ENCODE measurements at regions not wholly inside any gene's neighbourhood (a gene's known extent, or its start where the extent isn't known, plus 50 kb on each side); places are given as distances from the start of the nearest gene placed in this dataset.

DNA sequence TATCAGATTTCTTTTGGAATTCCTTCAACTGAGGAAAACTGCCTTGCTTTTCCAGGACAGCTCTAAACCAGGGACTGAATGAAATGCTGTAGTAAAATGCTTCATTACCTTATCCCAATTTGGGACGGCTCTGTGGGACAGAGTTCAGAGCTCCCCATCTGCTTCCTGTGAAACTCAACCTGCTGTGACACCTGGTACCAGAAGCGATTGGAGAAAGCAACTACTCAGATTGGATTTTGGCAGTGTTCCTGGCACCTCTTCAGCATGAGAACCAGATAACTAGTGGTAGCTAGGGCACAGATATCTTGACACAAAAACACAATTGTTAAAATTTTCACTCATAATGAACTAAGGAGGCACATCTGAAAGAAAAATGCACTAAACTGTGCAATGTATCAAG lies 539.1 kb downstream of the SI start:
- Histone ChIP-seq H3K4me2 (no peak overlapping the region), H3K27me3 (no peaks in the 10 kb centered on the region), H3K4me1 (no peaks in the 10 kb centered on the region), H3K4me3 (no peak overlapping the region), H3K9me3 (replicated peaks in 1 of 11) (no peaks in the 10 kb centered on the region), H3K27ac (no peak overlapping the region), H3K9ac (no peak overlapping the region), H4K20me1 (no peaks in the 10 kb centered on the region), H3K36me3 (no peaks in the 10 kb centered on the region)
- TF ChIP-seq Cebpa-rat (IDR thresholded peaks at IDR 0.05), result no peak

DNA sequence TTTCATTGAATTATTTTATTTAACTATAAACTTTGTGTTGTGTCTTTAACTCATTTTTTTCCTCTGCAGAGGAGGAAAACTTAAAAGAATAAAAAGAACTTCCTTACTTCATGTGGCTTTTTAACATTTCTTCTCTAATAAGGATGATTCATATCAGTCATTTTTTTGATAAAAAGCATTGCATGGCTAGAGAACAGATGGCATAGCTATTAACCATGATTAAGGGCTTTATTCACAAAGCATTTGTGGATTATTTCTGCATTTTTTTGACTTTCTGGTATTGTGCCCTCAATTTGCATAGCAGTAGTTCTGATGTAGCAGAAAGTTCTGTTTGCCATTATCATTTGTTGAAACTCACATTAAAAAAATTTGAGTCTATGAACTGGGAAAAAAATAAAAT lies 540.8 kb downstream of the SI start:
- Histone ChIP-seq H3K27me3 (no peaks in the 10 kb centered on the region), H3K4me3 (no peak overlapping the region), H3K9me3 (replicated peaks in 1 of 11) (no peaks in the 10 kb centered on the region), H3K4me2 (no peak overlapping the region), H3K4me1 (no peaks in the 10 kb centered on the region), H3K9ac (no peak overlapping the region), H3K36me3 (no peaks in the 10 kb centered on the region), H4K20me1 (no peaks in the 10 kb centered on the region), H3K27ac (no peak overlapping the region)
- no peak for TF ChIP-seq Cebpa-rat (IDR thresholded peaks at IDR 0.05)

DNA sequence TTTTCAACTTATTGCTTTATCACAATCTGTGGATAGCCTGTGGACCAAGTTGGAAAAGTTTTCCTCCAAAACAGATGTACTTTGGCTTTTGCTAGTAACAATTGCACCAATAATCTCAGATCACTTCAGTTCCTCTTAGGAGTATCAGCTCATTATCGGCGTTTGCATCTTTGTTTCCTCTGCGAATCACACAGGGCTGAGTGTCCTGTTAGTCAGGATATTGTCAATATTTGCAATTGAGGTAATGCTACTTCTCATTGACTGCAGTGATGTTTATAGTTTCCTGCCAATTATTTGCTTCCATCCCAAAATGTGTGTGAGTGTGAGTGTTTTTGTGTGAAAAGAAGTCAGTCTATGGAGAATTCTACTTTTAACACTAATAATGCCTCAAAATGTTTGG lies 545.0 kb downstream of the SI start:
- Histone ChIP-seq H3K9me3 (replicated peaks in 1 of 11) (no peaks in the 10 kb centered on the region), H3K27me3 (no peaks in the 10 kb centered on the region), H3K4me3 (no peak overlapping the region), H3K4me2 (no peak overlapping the region), H3K4me1 (no peaks in the 10 kb centered on the region), H3K9ac (no peak overlapping the region), H4K20me1 (no peaks in the 10 kb centered on the region), H3K27ac (no peak overlapping the region), H3K36me3 (no peaks in the 10 kb centered on the region)
- no peak for TF ChIP-seq Cebpa-rat (IDR thresholded peaks at IDR 0.05)

DNA sequence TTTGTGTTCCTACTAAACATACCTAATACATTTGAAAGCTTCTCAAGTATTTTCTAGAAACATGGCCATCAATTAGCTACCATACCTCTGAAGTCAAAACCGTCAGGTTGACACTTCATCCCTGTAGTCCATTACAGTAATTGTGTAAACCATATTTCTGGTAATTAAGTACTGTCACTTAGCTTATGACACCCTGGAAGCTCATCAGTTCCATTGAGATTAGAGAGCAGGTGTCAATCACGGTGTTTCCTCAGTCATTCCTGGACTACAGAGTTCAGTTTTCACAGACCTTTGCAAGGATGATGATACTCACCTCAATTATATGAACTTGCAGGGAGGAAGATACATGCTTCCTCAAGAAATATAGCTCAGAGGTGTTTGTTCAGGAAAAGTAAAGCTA lies 552.0 kb downstream of the SI start:
- Histone ChIP-seq H3K4me3 (no peak overlapping the region), H3K27ac (no peak overlapping the region), H3K4me1 (no peaks in the 10 kb centered on the region), H3K4me2 (no peak overlapping the region), H3K36me3 (no peaks in the 10 kb centered on the region; a peak in 1 of 22 replicates), H3K27me3 (no peaks in the 10 kb centered on the region), H3K9me3 (replicated peaks in 1 of 11) (peaks cover 14% of the 10 kb centered on the region in 11 experiments), H4K20me1 (no peaks in the 10 kb centered on the region), H3K9ac (no peak overlapping the region)
- TF ChIP-seq Cebpa-rat (IDR thresholded peaks at IDR 0.05), result no peak

DNA sequence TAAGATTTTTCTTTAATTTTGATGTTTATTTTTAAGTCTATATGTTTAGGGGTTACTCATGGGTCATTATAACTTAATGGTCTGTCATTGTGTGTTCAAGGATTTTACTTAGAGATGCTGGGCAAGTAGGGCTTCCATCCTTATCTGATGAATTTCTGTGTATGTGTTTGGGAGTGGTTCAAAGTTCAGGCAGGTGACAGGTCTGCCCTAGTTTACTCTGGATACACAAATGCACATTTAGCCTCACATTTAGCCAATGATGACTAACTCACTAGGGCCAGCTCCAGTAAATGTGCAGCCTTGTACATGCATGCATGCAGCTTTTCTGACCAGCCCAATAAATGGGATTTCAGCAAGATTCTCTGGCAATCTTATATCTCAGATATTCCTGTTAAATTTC lies 554.1 kb downstream of the SI start:
- TF ChIP-seq Cebpa-rat (IDR thresholded peaks at IDR 0.05), result no peak
- Histone ChIP-seq H3K4me2 (no peak overlapping the region), H3K9me3 (replicated peaks in 1 of 11) (peaks cover 16 to 33% (median 26%) of the 10 kb centered on the region in 11 experiments), H3K4me1 (no peaks in the 10 kb centered on the region), H3K27ac (no peak overlapping the region), H3K36me3 (no peaks in the 10 kb centered on the region; a peak in 1 of 22 replicates), H3K27me3 (no peaks in the 10 kb centered on the region), H3K9ac (no peak overlapping the region), H4K20me1 (no peaks in the 10 kb centered on the region), H3K4me3 (no peak overlapping the region)

DNA sequence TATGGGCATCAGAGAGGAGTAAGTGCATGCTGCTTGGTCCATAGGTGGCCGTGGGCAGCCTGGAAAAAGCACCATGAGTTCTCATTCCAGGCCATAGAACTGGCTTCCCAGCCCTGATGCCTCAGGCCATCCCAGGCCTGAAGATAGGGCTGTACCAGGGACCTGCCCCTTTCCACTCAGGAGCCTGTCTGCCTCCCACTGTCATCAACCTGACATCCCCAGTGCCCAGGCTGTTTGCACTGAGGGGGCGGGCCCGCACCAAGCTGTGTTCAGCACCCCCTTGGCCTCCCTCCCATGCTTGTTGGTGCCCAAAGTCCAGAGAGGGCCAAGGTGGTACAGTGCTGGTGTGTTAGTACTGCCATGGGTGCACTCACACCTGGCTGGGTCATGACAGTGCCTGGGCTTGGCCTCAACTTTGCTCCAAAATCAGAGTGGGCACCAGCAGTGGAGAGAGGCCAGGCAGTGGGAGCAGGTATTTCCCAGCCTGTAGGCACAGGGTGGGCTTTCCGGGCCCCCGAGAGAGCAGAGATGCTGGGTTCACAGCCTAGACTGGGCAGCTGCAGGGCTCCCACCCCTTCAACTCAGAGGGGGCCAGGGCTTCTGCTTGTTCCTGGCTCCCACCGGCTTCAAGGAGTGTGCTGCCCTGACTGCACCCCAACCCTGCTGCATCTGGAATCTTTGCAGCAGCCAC lies 556.1 kb downstream of the SI start:
- H3K4me1 ChIP-seq, result no peaks in the 10 kb centered on the region
- H4K20me1 ChIP-seq, result no peaks in the 10 kb centered on the region
- no peak for TF ChIP-seq Cebpa-rat (IDR thresholded peaks at IDR 0.05)
- H3K9me3 ChIP-seq (replicated peaks in 1 of 11), result peaks cover 16 to 34% (median 26%) of the 10 kb centered on the region in 11 experiments
- no peaks in the 10 kb centered on the region; a peak in 1 of 22 replicates for H3K36me3 ChIP-seq
- H3K4me2 ChIP-seq, result no peak overlapping the region
- no peaks in the 10 kb centered on the region for H3K27me3 ChIP-seq
- H3K9ac ChIP-seq, result no peak overlapping the region
- H3K27ac ChIP-seq, result no peak overlapping the region
- H3K4me3 ChIP-seq, result no peak overlapping the region

DNA sequence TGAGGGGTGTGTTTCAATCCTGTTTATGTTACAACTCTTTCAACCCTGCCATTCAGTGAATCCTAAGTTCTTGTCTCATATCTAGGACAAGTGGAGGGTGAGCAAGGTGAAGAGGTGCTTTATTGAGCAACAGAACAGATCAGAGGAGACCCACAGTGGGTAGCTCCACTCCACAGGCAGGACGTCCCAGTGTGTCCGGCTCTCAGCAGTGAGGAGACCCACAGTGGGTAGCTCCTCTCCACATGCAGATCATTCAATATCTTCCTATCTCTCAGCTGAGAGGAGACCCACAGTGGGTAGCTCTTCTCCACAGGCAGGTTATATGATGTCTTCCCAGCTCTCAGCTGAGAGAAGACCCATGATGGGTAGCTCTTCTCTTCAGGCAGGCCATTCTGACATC lies 556.7 kb downstream of the SI start:
- H4K20me1 ChIP-seq, result no peaks in the 10 kb centered on the region
- no peak overlapping the region for H3K4me2 ChIP-seq
- H3K27me3 ChIP-seq, result no peaks in the 10 kb centered on the region
- H3K27ac ChIP-seq, result no peak overlapping the region
- H3K4me3 ChIP-seq, result no peak overlapping the region
- no peak overlapping the region for H3K9ac ChIP-seq
- no peaks in the 10 kb centered on the region for H3K4me1 ChIP-seq
- no peaks in the 10 kb centered on the region; a peak in 1 of 22 replicates for H3K36me3 ChIP-seq
- TF ChIP-seq Cebpa-rat (IDR thresholded peaks at IDR 0.05), result no peak
- peaks cover 16 to 34% (median 26%) of the 10 kb centered on the region in 11 experiments for H3K9me3 ChIP-seq (replicated peaks in 1 of 11)

DNA sequence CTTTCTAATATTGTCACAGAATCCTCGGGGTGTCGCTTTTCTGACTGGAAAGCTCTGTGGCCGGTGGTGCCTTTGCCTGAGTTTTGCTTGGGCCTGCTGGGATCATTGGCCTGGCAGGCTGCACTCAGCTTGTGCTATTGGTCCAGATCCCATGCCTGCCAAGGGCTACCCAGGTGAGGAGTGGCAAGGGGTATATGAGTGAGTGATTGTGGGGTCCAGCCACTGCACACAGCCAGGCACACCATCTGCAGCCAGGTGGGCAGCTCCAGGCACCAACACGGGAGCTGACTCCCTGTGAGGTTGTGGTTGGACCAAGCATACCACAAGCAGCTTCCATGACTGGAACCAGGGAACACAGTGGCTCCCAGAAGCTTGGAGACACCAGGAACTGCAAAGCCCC lies 557.2 kb downstream of the SI start:
- no peak for TF ChIP-seq Cebpa-rat (IDR thresholded peaks at IDR 0.05)
- no peaks in the 10 kb centered on the region for H3K27me3 ChIP-seq
- H3K4me1 ChIP-seq, result no peaks in the 10 kb centered on the region
- no peak overlapping the region for H3K4me3 ChIP-seq
- H3K4me2 ChIP-seq, result no peak overlapping the region
- peaks cover 16 to 34% (median 26%) of the 10 kb centered on the region in 11 experiments for H3K9me3 ChIP-seq (replicated peaks in 1 of 11)
- H3K9ac ChIP-seq, result no peak overlapping the region
- no peaks in the 10 kb centered on the region for H4K20me1 ChIP-seq
- no peaks in the 10 kb centered on the region; a peak in 1 of 22 replicates for H3K36me3 ChIP-seq
- H3K27ac ChIP-seq, result no peak overlapping the region

DNA sequence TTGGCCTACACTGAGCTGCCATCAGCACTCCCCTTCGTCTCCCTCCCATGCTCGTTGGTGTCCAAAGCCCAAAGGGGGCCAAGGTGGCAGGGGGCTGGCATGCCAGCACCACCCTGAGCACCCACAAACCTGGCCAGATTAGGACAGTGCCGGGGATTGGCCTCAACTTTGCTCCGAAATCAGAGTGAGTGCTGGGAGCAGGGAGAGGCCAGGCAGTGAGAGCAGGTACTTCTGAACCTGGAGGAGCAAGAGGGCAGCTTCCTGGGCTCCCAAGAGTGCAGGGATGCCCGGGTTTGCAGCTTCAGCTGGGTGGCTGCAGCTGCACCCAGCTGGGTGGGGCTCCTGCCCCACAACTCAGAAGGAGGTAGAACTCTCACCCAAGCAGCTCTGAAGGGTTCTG lies 563.0 kb downstream of the SI start:
- no peaks in the 10 kb centered on the region for H3K27me3 ChIP-seq
- no peak for TF ChIP-seq Cebpa-rat (IDR thresholded peaks at IDR 0.05)
- no peak overlapping the region for H3K27ac ChIP-seq

DNA sequence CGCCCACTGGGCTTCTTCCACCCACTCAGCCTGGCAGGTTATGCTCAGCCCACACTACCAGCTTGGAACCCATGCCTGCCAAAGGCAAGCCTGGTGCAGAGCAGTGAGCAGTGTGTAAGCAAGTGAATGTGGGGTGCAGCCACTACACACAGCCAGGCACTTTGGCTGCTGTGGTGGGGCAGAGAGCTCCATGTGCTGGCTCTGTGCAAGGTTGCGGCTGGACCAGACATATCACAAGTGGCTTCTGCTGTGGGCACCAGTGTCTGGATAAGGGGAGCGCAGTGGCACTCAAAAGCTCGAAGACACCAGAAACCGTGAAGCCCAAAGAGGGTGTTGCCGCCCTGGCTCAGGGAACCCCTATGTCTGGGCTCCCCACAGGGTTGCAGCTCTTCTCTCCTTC lies 563.7 kb downstream of the SI start:
- H3K4me2 ChIP-seq, result no peak overlapping the region
- peaks cover 0 to 4% (median 0%) of the 10 kb centered on the region in 11 experiments; a peak in 3 of 22 replicates for H3K9me3 ChIP-seq (replicated peaks in 1 of 11)
- TF ChIP-seq Cebpa-rat (IDR thresholded peaks at IDR 0.05), result no peak
- H3K27ac ChIP-seq, result no peak overlapping the region
- H3K4me3 ChIP-seq, result no peak overlapping the region
- H3K27me3 ChIP-seq, result no peaks in the 10 kb centered on the region
- no peaks in the 10 kb centered on the region for H4K20me1 ChIP-seq
- no peak overlapping the region for H3K9ac ChIP-seq
- no peaks in the 10 kb centered on the region for H3K36me3 ChIP-seq
- H3K4me1 ChIP-seq, result no peaks in the 10 kb centered on the region

More for the DNA sequence above, 563.0 kb downstream of the SI start:
- Histone ChIP-seq H3K4me1 (no peaks in the 10 kb centered on the region), H3K4me3 (no peak overlapping the region), H3K9me3 (replicated peaks in 1 of 11) (peaks cover 0 to 11% (median 4%) of the 10 kb centered on the region in 11 experiments; a peak in 6 of 22 replicates), H3K36me3 (no peaks in the 10 kb centered on the region), H4K20me1 (no peaks in the 10 kb centered on the region), H3K9ac (no peak overlapping the region), H3K4me2 (no peak overlapping the region)

All from BLaER1 treated with 17β-estradiol and CSF1 and Interleukin-3, amounts not matched to agents 10 nM and 100 nM (cell line).